H1 (cell line): ENCODE measurements at regions not wholly inside any gene's neighbourhood (a gene's known extent, or its start where the extent isn't known, plus 50 kb on each side); places are given as distances from the start of the nearest gene placed in this dataset.

ENCODE experiments used
- CTCF ChIA-PET: fragments of 300-600 bp; sonication (Branson Sonifier 250); formaldehyde crosslinking; loops from one replicate; lab custom pipeline; 2021; ENCODE audit not compliant: partially characterized antibody; lab: Charles Lee
- POLR2A ChIA-PET: fragments of 300-600 bp; sonication (Branson Sonifier 250); formaldehyde crosslinking; loops from one replicate; lab custom pipeline; 2021; ENCODE audit warnings: inconsistent platforms; ENCODE audit not compliant: partially characterized antibody; lab: Charles Lee
- DNase-seq, 2 experiments: peaks; one replicate each; pipeline versions ENCODE4 v3.0.0 to v3.0.0-alpha.2; 2010 to 2022; ENCODE audit warnings: low spot score in 2 of 2, low read depth in 1 of 2, mixed read lengths in 1 of 2
- FAIRE-seq: peaks from 2 replicates; lab custom pipeline; 2011; peaks lifted over from hg19 to GRCh38; lab: Jason Lieb, UNC
- H2AFZ ChIP-seq: 2 replicates; pipeline ENCODE4 v1.8.1; 2012; ENCODE audit warnings: low read length, inconsistent platforms
- H2AK5ac ChIP-seq: 2 replicates; pipeline ENCODE4 v1.6.1; 2013; ENCODE audit warnings: low read depth, low read length
- H2BK120ac ChIP-seq: replicated peaks from 2 replicates; pipeline ENCODE3; 2013; ENCODE audit warnings: low read depth, low read length, inconsistent platforms
- H2BK12ac ChIP-seq: 2 replicates; pipeline ENCODE4 v1.6.1; 2013; ENCODE audit warnings: low read depth, low read length
- H2BK15ac ChIP-seq: 2 replicates; pipeline ENCODE4 v1.6.1; 2013; ENCODE audit warnings: low read length
- H2BK20ac ChIP-seq: 2 replicates; pipeline ENCODE4 v1.6.1; 2013; ENCODE audit warnings: low read length
- H2BK5ac ChIP-seq: 2 replicates; pipeline ENCODE4 v1.6.1; 2013; ENCODE audit warnings: low read depth, low read length
- H3K14ac ChIP-seq: 2 replicates; pipeline ENCODE4 v1.6.1; 2013; ENCODE audit warnings: inconsistent platforms; ENCODE audit not compliant: insufficient read length
- H3K18ac ChIP-seq: 2 replicates; pipeline ENCODE4 v1.6.1; 2013; ENCODE audit warnings: low read length; ENCODE audit errors: extremely low read depth
- H3K23ac ChIP-seq: 2 replicates; pipeline ENCODE4 v1.6.1; 2013; ENCODE audit warnings: inconsistent platforms; ENCODE audit not compliant: insufficient read length
- H3K23me2 ChIP-seq: 2 replicates; pipeline ENCODE4 v1.6.1; 2013; ENCODE audit warnings: low read depth, low read length
- H3K27ac ChIP-seq: 2 replicates; pipeline ENCODE4 v1.6.1; 2011; ENCODE audit warnings: low read depth, low read length, inconsistent platforms
- H3K27me3 ChIP-seq, 4 experiments: replicated peaks in 1 of 4; 1 replicate in 1 of 4; 2 replicates in 3 of 4; pipeline versions ENCODE4 v1.6.1 to v1.8.1; 2011 to 2013; ENCODE audit warnings: low read length in 3 of 4, mild to moderate bottlenecking in 3 of 4, inconsistent platforms in 2 of 4, mixed read lengths in 2 of 4, moderate library complexity in 1 of 4; ENCODE audit not compliant: control insufficient read depth in 3 of 4, insufficient read depth in 3 of 4; ENCODE audit errors: extremely low read depth in 1 of 4
- H3K36me3 ChIP-seq, 4 experiments: 2 replicates each; pipeline versions ENCODE4 v1.6.1 to v1.8.1; 2011 to 2013; ENCODE audit warnings: mild to moderate bottlenecking in 4 of 4, low read length in 3 of 4, moderate library complexity in 2 of 4, control low read depth in 1 of 4, inconsistent platforms in 1 of 4; ENCODE audit not compliant: insufficient read depth in 4 of 4, control insufficient read depth in 2 of 4
- H3K4ac ChIP-seq: replicated peaks from 2 replicates; pipeline ENCODE3; 2013; ENCODE audit warnings: low read length, low read depth, mixed read lengths, inconsistent platforms; ENCODE audit not compliant: insufficient read length
- H3K4me1 ChIP-seq, 4 experiments: replicated peaks in 1 of 4; 1 replicate in 1 of 4; 2 replicates in 3 of 4; pipeline versions ENCODE4 v1.6.1 to v1.8.1; 2011 to 2013; ENCODE audit warnings: low read length in 3 of 4, inconsistent platforms in 2 of 4, mixed read lengths in 1 of 4; ENCODE audit not compliant: insufficient read depth in 4 of 4, control insufficient read depth in 3 of 4
- H3K4me2 ChIP-seq, 2 experiments: 2 replicates each; pipeline versions ENCODE4 v1.6.1 to v1.8.1; 2011 to 2013; ENCODE audit warnings: low read depth in 2 of 2, low read length in 2 of 2, control low read depth in 1 of 2, inconsistent platforms in 1 of 2, mild to moderate bottlenecking in 1 of 2; ENCODE audit not compliant: insufficient read depth in 1 of 2
- H3K4me3 ChIP-seq, 4 experiments: fragments of 200-600, 300-600 bp in 1 of 4; sonication (generic), shearing (Covaris generic), sonication (Bioruptor Twin) in 1 of 4; 2 replicates each; pipeline versions ENCODE4 v1.5.1 to v1.8.1; 2011 to 2016; ENCODE audit warnings: low read length in 4 of 4, low read depth in 3 of 4, control low read depth in 2 of 4, inconsistent platforms in 2 of 4, mild to moderate bottlenecking in 2 of 4, mixed read lengths in 1 of 4, moderate library complexity in 1 of 4; ENCODE audit not compliant: insufficient read depth in 2 of 4; ENCODE audit errors: extremely low read depth in 1 of 4
- H3K56ac ChIP-seq: replicated peaks from 2 replicates; pipeline ENCODE3; 2013; ENCODE audit warnings: low read depth, mild to moderate bottlenecking, mixed read lengths, low read length, inconsistent platforms; ENCODE audit not compliant: insufficient read length
- H3K79me1 ChIP-seq: 2 replicates; pipeline ENCODE4 v1.6.1; 2013; ENCODE audit warnings: low read depth, low read length, control low read depth
- H3K79me2 ChIP-seq, 2 experiments: 2 replicates each; pipeline versions ENCODE4 v1.6.1 to v1.8.1; 2012 to 2013; ENCODE audit warnings: low read length in 2 of 2, mild to moderate bottlenecking in 2 of 2, inconsistent platforms in 1 of 2; ENCODE audit not compliant: insufficient read depth in 2 of 2, control insufficient read depth in 1 of 2
- H3K9ac ChIP-seq, 4 experiments: replicated peaks in 1 of 4; 1 replicate in 1 of 4; 2 replicates in 3 of 4; pipeline versions ENCODE4 v1.6.1 to v1.8.1; 2011 to 2013; ENCODE audit warnings: low read depth in 3 of 4, low read length in 3 of 4, control low read depth in 2 of 4, mild to moderate bottlenecking in 2 of 4, moderate library complexity in 2 of 4, inconsistent platforms in 1 of 4; ENCODE audit errors: extremely low read depth in 1 of 4
- H3K9me3 ChIP-seq, 2 experiments: 2 replicates each; pipeline versions ENCODE4 v1.6.1 to v1.8.1; 2012 to 2013; ENCODE audit warnings: mild to moderate bottlenecking in 2 of 2, moderate library complexity in 2 of 2, control low read depth in 1 of 2, inconsistent platforms in 1 of 2, low read depth in 1 of 2, low read length in 1 of 2, mixed read lengths in 1 of 2; ENCODE audit not compliant: insufficient read depth in 2 of 2
- H4K20me1 ChIP-seq, 2 experiments: replicated peaks in 1 of 2; 2 replicates each; pipeline versions ENCODE3 to v1.8.1; 2011 to 2013; ENCODE audit warnings: inconsistent platforms in 2 of 2, low read length in 2 of 2, mild to moderate bottlenecking in 1 of 2; ENCODE audit not compliant: insufficient read depth in 2 of 2, control insufficient read depth in 1 of 2
- H4K5ac ChIP-seq: 2 replicates; pipeline ENCODE4 v1.6.1; 2013; ENCODE audit warnings: low read length, low read depth, mixed read lengths, inconsistent platforms; ENCODE audit not compliant: insufficient read length
- H4K8ac ChIP-seq: 2 replicates; pipeline ENCODE4 v1.8.0; 2013; ENCODE audit warnings: mild to moderate bottlenecking, moderate library complexity, low read length, inconsistent platforms; ENCODE audit not compliant: insufficient read depth; ENCODE audit errors: extremely low read depth
- H4K91ac ChIP-seq: replicated peaks from 2 replicates; pipeline ENCODE3; 2013; ENCODE audit warnings: low read length, mixed read lengths, inconsistent platforms; ENCODE audit not compliant: insufficient read length
- E2F6 ChIP-seq: IDR thresholded peaks from 2 replicates; pipeline ENCODE4 v1.6.1; 2012; ENCODE audit warnings: inconsistent platforms
- WGBS, 2 experiments: shearing (Covaris generic) in 1 of 2; methylation state at CpG; one replicate each; pipeline versions ENCODE4 v1.1.6 to v1.1.7; 2013 to 2015; ENCODE audit warnings: low lambda C conversion rate in 2 of 2, mixed read lengths in 2 of 2, inconsistent platforms in 1 of 2, low coverage in 1 of 2, missing lambda C conversion rate in 1 of 2; ENCODE audit not compliant: insufficient replicate concordance in 2 of 2, insufficient coverage in 1 of 2, insufficient read length in 1 of 2; ENCODE audit errors: extremely low coverage in 1 of 2, missing lambda C conversion rate in 1 of 2; 5-methylcytosine and 5-hydroxymethylcytosine counted together
- TF ChIP-seq, protein P1 (sequence below): IDR thresholded peaks from 2 replicates; pipeline ENCODE4 v1.6.1; 2011; ENCODE audit warnings: low read length, improper control_type of control experiment
- TF ChIP-seq, protein P2 (sequence below): IDR thresholded peaks from 2 replicates; pipeline ENCODE4 v1.6.1; 2012; ENCODE audit warnings: inconsistent platforms

GRCh38 chr17:72273289-72274056, 152.7 kb downstream of the SOX9 start:
- H3K18ac ChIP-seq, result peak overlapping the region; percentile 32; the same call in 1 of the 2 replicates
- CTCF ChIA-PET, result interaction anchor here (0.8 kb wide), 1 partner anchor 84 kb away, joined by 3 read pairs; no protein-coding TSS in a partner anchor
- no peak for DNase-seq

More at GRCh38 chr17:72273289-72274056, 152.7 kb downstream of the SOX9 start:
- Histone ChIP-seq H3K4me2 (no peak overlapping the region), H3K23ac (no peak overlapping the region), H2AFZ (peak overlapping the region; percentile 89), H3K14ac (no peak overlapping the region), H2AK5ac (no peak overlapping the region), H2BK5ac (no peak overlapping the region), H3K9ac (no peak overlapping the region), H2BK20ac (peak overlapping the region; percentile 72; the same call in 1 of the 2 replicates), H4K91ac (no peak overlapping the region), H3K23me2 (no peaks in the 10 kb centered on the region), H4K20me1 (no peaks in the 10 kb centered on the region), H3K79me1 (no peaks in the 10 kb centered on the region), H3K4me3 (no peak overlapping the region), H3K4ac (no peak overlapping the region), H2BK15ac (no peak overlapping the region), H3K36me3 (no peaks in the 10 kb centered on the region), H2BK12ac (no peak overlapping the region), H4K5ac (no peak overlapping the region), H3K79me2 (no peaks in the 10 kb centered on the region), H3K56ac (no peak overlapping the region), H3K27ac (no peak overlapping the region), H2BK120ac (no peak overlapping the region), H4K8ac (no peak overlapping the region), H3K9me3 (no peaks in the 10 kb centered on the region), H3K4me1 (peaks cover 0 to 9% (median 2%) of the 10 kb centered on the region in 4 experiments; a peak in 3 of 7 replicates), H3K27me3 (no peaks in the 10 kb centered on the region; a peak in 1 of 7 replicates)
- FAIRE-seq, result no peak
- POLR2A ChIA-PET, result no interaction called here
- TF ChIP-seq, protein P1, sequence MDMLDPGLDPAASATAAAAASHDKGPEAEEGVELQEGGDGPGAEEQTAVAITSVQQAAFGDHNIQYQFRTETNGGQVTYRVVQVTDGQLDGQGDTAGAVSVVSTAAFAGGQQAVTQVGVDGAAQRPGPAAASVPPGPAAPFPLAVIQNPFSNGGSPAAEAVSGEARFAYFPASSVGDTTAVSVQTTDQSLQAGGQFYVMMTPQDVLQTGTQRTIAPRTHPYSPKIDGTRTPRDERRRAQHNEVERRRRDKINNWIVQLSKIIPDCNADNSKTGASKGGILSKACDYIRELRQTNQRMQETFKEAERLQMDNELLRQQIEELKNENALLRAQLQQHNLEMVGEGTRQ, result no peak
- TF ChIP-seq, protein P2, sequence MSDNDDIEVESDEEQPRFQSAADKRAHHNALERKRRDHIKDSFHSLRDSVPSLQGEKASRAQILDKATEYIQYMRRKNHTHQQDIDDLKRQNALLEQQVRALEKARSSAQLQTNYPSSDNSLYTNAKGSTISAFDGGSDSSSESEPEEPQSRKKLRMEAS, result peak; percentile 74
- TF ChIP-seq E2F6, result peak; percentile 82
- 83% methylated on average over 10 of the region's 10 CpGs; no CpG with 5 or more reads in 1 of the 2 experiments for WGBS, 2 experiments
